22Rv1 (cell line): ENCODE measurements at regions not wholly inside any gene's neighbourhood (a gene's known extent, or its start where the extent isn't known, plus 50 kb on each side); places are given as distances from the start of the nearest gene placed in this dataset.
A peak's percentile ranks its signal among the peaks of the same experiment; 100 is the strongest.

Source experiments
- H3K27ac ChIP-seq: fragments of 450-650 bp; 2 replicates; pipeline ENCODE4 v1.5.1; 2017
- CTCF ChIP-seq: fragments of 450-650 bp; IDR thresholded peaks from 2 replicates; pipeline ENCODE4 v1.5.1; 2017; ENCODE audit warnings: mild to moderate bottlenecking
- ZFX ChIP-seq: fragments of 450-650 bp; IDR thresholded peaks from 2 replicates; pipeline ENCODE4 v1.6.1; 2017; ENCODE audit warnings: antibody characterized with exemption, borderline replicate concordance

- no peak for TF ChIP-seq ZFX
- TF ChIP-seq CTCF = no peak
These were observed 595.2 kb upstream of the CDH11 start for GRCh38 chr16:65716737-65717700.

GRCh38 chr16:65713181-65713808 is 591.4 kb upstream of the CDH11 start:
- TF ChIP-seq CTCF (no peak), ZFX (no peak)
- H3K27ac ChIP-seq = no peak overlapping the region

More at GRCh38 chr16:65716737-65717700, 595.2 kb upstream of the CDH11 start:
- no peak overlapping the region for H3K27ac ChIP-seq

- TF ChIP-seq ZFX = no peak
- no peak for TF ChIP-seq CTCF
- no peak overlapping the region for H3K27ac ChIP-seq
These were observed 588.2 kb upstream of the CDH11 start for GRCh38 chr16:65710107-65710506.

GRCh38 chr16:65704866-65705265 is 583.0 kb upstream of the CDH11 start:
- H3K27ac ChIP-seq = no peak overlapping the region
- TF ChIP-seq ZFX = no peak
- TF ChIP-seq CTCF = peak; percentile 43

- TF ChIP-seq ZFX = no peak
- no peak overlapping the region for H3K27ac ChIP-seq
These were observed 581.0 kb upstream of the CDH11 start for GRCh38 chr16:65702707-65703402.

- H3K27ac ChIP-seq = no peak overlapping the region
These were observed 578.7 kb upstream of the CDH11 start for GRCh38 chr16:65700596-65700995.

More at GRCh38 chr16:65700596-65700995, 578.7 kb upstream of the CDH11 start:
- no peak for TF ChIP-seq ZFX
- no peak for TF ChIP-seq CTCF
